A549 (cell line): ENCODE measurements at regions not wholly inside any gene's neighbourhood (a gene's known extent, or its start where the extent isn't known, plus 50 kb on each side); places are given as distances from the start of the nearest gene placed in this dataset.
"Not testable (repeated sequence)": the region's sequence is repeated elsewhere in the genome, so short reads cannot be mapped to it uniquely, and the experiment has no call there.

Experiments
- ATAC-seq, 2 experiments: fragments of 200-7000 bp in 1 of 2; fragments of >200 bp in 1 of 2; cut with Nextera tagmentation in 1 of 2; cut with Tn5 transposase in 1 of 2; 3 replicates each; pipeline versions ENCODE4 v1.8.0 to v1.9.1; 2018 to 2020; ENCODE audit warnings: mild to moderate bottlenecking in 1 of 2, moderate library complexity in 1 of 2
- CTCF ChIA-PET: fragments of 300-600 bp; sonication (Branson Sonifier 250); formaldehyde crosslinking; extraction: SDS; loops from one replicate; lab custom pipeline; 2021; ENCODE audit warnings: antibody characterized with exemption, inconsistent platforms; lab: Yijun Ruan, JAX
- POLR2A ChIA-PET: fragments of 350-600 bp; formaldehyde crosslinking; extraction: SDS; loops from one replicate; lab custom pipeline; 2021; ENCODE audit warnings: antibody characterized with exemption, inconsistent platforms; lab: Yijun Ruan, JAX
- DNase-seq, 2 experiments: peaks; one replicate each; pipeline versions ENCODE4 v3.0.0 to v3.0.0-alpha.2; 2011 to 2016; ENCODE audit warnings: low read depth in 1 of 2, low spot score in 1 of 2
- FAIRE-seq: peaks from 2 replicates; lab custom pipeline; 2011; peaks lifted over from hg19 to GRCh38; lab: Jason Lieb, UNC
- H3K27ac ChIP-seq, 2 experiments: fragments of >200 bp; sonication (Bioruptor Twin); formaldehyde crosslinking; 3 replicates each; pipeline ENCODE4 v1.5.1; 2016 to 2017
- H3K4me1 ChIP-seq: fragments of >200 bp; sonication (Bioruptor Twin); formaldehyde crosslinking; 3 replicates; pipeline ENCODE4 v1.6.1; 2016
- H3K4me2 ChIP-seq: fragments of >200 bp; sonication (Bioruptor Twin); formaldehyde crosslinking; 3 replicates; pipeline ENCODE4 v1.6.1; 2016
- H3K4me3 ChIP-seq: fragments of >200 bp; sonication (Bioruptor Twin); formaldehyde crosslinking; 3 replicates; pipeline ENCODE4 v1.5.1; 2016
- H3K9me3 ChIP-seq: fragments of >200 bp; sonication (Bioruptor Twin); formaldehyde crosslinking; 3 replicates; pipeline ENCODE4 v1.6.1; 2016
- BCL3 ChIP-seq: fragments of >200 bp; sonication (Bioruptor Twin); formaldehyde crosslinking; IDR thresholded peaks from 3 replicates; pipeline ENCODE4 v1.6.1; 2016
- CBX2 ChIP-seq: fragments of 200-600 bp; sonication (generic); IDR thresholded peaks from 2 replicates; pipeline ENCODE4 v1.6.1; 2016; ENCODE audit warnings: low read depth, mild to moderate bottlenecking, borderline replicate concordance
- CEBPB ChIP-seq, 2 experiments: fragments of >200 bp in 1 of 2; sonication (Bioruptor Twin) in 1 of 2; formaldehyde crosslinking in 1 of 2; IDR thresholded peaks; 2 replicates each; pipeline ENCODE4 v1.6.1; 2012 to 2016
- CHD4 ChIP-seq: fragments of 200-600 bp; sonication (generic); IDR thresholded peaks from 2 replicates; pipeline ENCODE4 v1.6.1; 2016; ENCODE audit warnings: antibody characterized with exemption, mild to moderate bottlenecking, borderline replicate concordance
- EHMT2 ChIP-seq: fragments of 200-600 bp; sonication (generic); IDR thresholded peaks from 2 replicates; pipeline ENCODE4 v1.6.1; 2016; ENCODE audit warnings: antibody characterized with exemption, low read depth, mild to moderate bottlenecking, moderate library complexity
- ESRRA ChIP-seq: fragments of 150-350 bp; IDR thresholded peaks from 2 replicates; pipeline ENCODE4 v1.6.1; 2014; ENCODE audit warnings: mild to moderate bottlenecking, low read length, borderline replicate concordance
- HDAC2 ChIP-seq: fragments of 200-600 bp; sonication (generic); IDR thresholded peaks from 2 replicates; pipeline ENCODE4 v1.6.1; 2016
- HMGXB4 ChIP-seq: fragments of 250-450 bp; sonication (Bioruptor Pico); IDR thresholded peaks from 2 replicates; pipeline ENCODE4 v1.5.0; 2021; ENCODE audit warnings: mild to moderate bottlenecking, moderate library complexity, borderline replicate concordance
- HOXA7 ChIP-seq: fragments of 250-450 bp; sonication (Bioruptor Pico); IDR thresholded peaks from 2 replicates; pipeline ENCODE4 v1.5.0; 2020; ENCODE audit warnings: mild to moderate bottlenecking, moderate library complexity
- JUNB ChIP-seq: fragments of >200 bp; sonication (Bioruptor Twin); formaldehyde crosslinking; IDR thresholded peaks from 2 replicates; pipeline ENCODE4 v1.6.1; 2016
- KDM1A ChIP-seq: fragments of 200-600 bp; sonication (generic); IDR thresholded peaks from 2 replicates; pipeline ENCODE4 v1.6.1; 2016; ENCODE audit warnings: low read depth, mild to moderate bottlenecking
- MAFK ChIP-seq: fragments of 450-650 bp; IDR thresholded peaks from 2 replicates; pipeline ENCODE4 v1.6.1; 2014; ENCODE audit not compliant: partially characterized antibody
- MYC ChIP-seq: IDR thresholded peaks from 2 replicates; pipeline ENCODE4 v1.6.1; 2012; ENCODE audit warnings: mild to moderate bottlenecking, inconsistent platforms, low read length, improper control_type of control experiment, borderline replicate concordance
- PHF8 ChIP-seq: fragments of 200-600 bp; sonication (generic); IDR thresholded peaks from 2 replicates; pipeline ENCODE4 v1.6.1; 2016; ENCODE audit warnings: low read depth, mild to moderate bottlenecking, antibody characterized with exemption, moderate library complexity, borderline replicate concordance
- POLR2AphosphoS2 ChIP-seq: conservative IDR thresholded peaks from 2 replicates; pipeline ENCODE4 v1.6.1; 2012; ENCODE audit warnings: low read length, improper control_type of control experiment, inconsistent platforms
- RFX5 ChIP-seq: fragments of 450-650 bp; IDR thresholded peaks from 2 replicates; pipeline ENCODE4 v1.7.1; 2014; ENCODE audit warnings: antibody characterized with exemption, mild to moderate bottlenecking, moderate library complexity
- TFCP2L1 ChIP-seq: fragments of 250-450 bp; sonication (Bioruptor Pico); IDR thresholded peaks from 2 replicates; pipeline ENCODE4 v1.5.0; 2021; ENCODE audit warnings: mild to moderate bottlenecking
- USF2 ChIP-seq: fragments of 450-650 bp; IDR thresholded peaks from 2 replicates; pipeline ENCODE4 v1.6.1; 2014; ENCODE audit warnings: antibody characterized with exemption
- ZFP36 ChIP-seq: fragments of 450-650 bp; IDR thresholded peaks from 2 replicates; pipeline ENCODE4 v1.6.1; 2014; ENCODE audit warnings: borderline replicate concordance; ENCODE audit not compliant: partially characterized antibody
- ZNF302 ChIP-seq: fragments of 250-450 bp; sonication (Bioruptor Pico); IDR thresholded peaks from 2 replicates; pipeline ENCODE4 v1.9.0; 2021; ENCODE audit warnings: inconsistent platforms, mild to moderate bottlenecking, moderate library complexity
- ZSCAN20 ChIP-seq: fragments of 250-450 bp; sonication (Bioruptor Pico); IDR thresholded peaks from 2 replicates; pipeline ENCODE4 v1.8.0; 2022; ENCODE audit warnings: mild to moderate bottlenecking, moderate library complexity
- WGBS: methylation state at CpG from one replicate; pipeline ENCODE4 v1.1.6; 2017; ENCODE audit errors: missing lambda C conversion rate; 5-methylcytosine and 5-hydroxymethylcytosine counted together

GRCh38 chr6:4414078-4414477, 278.7 kb upstream of the ECI2 start:
- POLR2A ChIA-PET, CTCF ChIA-PET, ATAC-seq: not testable (repeated sequence)

GRCh38 chr6:4413073-4413472, 277.7 kb upstream of the ECI2 start:
- CTCF ChIA-PET, result interaction anchor here (0.6 kb wide), 1 partner anchor 257 kb away, joined by 3 read pairs; no protein-coding TSS in a partner anchor
- 81% methylated on average over 3 of the region's 3 CpGs for WGBS

More at GRCh38 chr6:4414078-4414477, 278.7 kb upstream of the ECI2 start:
- WGBS, result 81% methylated on average over 6 of the region's 6 CpGs
- not testable (repeated sequence) for H3K4me1 ChIP-seq, H3K27ac ChIP-seq, H3K4me3 ChIP-seq, H3K4me2 ChIP-seq, DNase-seq, H3K9me3 ChIP-seq, FAIRE-seq
- TF ChIP-seq MAFK, result peak; percentile 85

GRCh38 chr6:4412488-4412887, 277.1 kb upstream of the ECI2 start:
- 96% methylated on average over 2 of the region's 2 CpGs for WGBS
- CTCF ChIA-PET, result no interaction called here
- TF ChIP-seq HDAC2 (no peak), ZNF302 (no peak), JUNB (no peak), KDM1A (no peak), TFCP2L1 (CRISPR knock-in tag) (no peak), MYC (no peak), CHD4 (no peak), POLR2AphosphoS2 (no peak), RFX5 (no peak), EHMT2 (no peak), HMGXB4 (CRISPR knock-in tag) (no peak), ZSCAN20 (no peak), CBX2 (no peak), PHF8 (no peak), ZFP36 (no peak), HOXA7 (CRISPR knock-in tag) (no peak), MAFK (no peak)
- H3K4me2 ChIP-seq, result no peak overlapping the region
- ATAC-seq (no peak), DNase-seq (no peak), FAIRE-seq (no peak)
- no peaks in the 10 kb centered on the region for H3K9me3 ChIP-seq
- no peaks in the 10 kb centered on the region for H3K4me1 ChIP-seq
- H3K4me3 ChIP-seq, result no peak overlapping the region
- no peak overlapping the region for H3K27ac ChIP-seq
- POLR2A ChIA-PET, result no interaction called here

More at GRCh38 chr6:4413073-4413472, 277.7 kb upstream of the ECI2 start:
- no peak for FAIRE-seq
- no peaks in the 10 kb centered on the region for H3K4me1 ChIP-seq
- no peak overlapping the region for H3K4me2 ChIP-seq
- POLR2A ChIA-PET, result no interaction called here
- DNase-seq, result no peak
- H3K27ac ChIP-seq, result no peak overlapping the region
- no peak overlapping the region for H3K4me3 ChIP-seq
- TF ChIP-seq KDM1A, result no peak
- TF ChIP-seq USF2, result no peak
- no peak for TF ChIP-seq HOXA7 (CRISPR knock-in tag)
- TF ChIP-seq HMGXB4 (CRISPR knock-in tag), result no peak
- no peak for TF ChIP-seq ESRRA
- no peak for TF ChIP-seq CEBPB (IDR thresholded peaks at IDR 0.05)
- no peak for TF ChIP-seq BCL3
- H3K9me3 ChIP-seq, result no peaks in the 10 kb centered on the region
- peak in 1 of 2 experiments; percentile 23; a peak in 1 of 6 replicates for ATAC-seq
